HepG2 (cell line): ENCODE measurements at regions not wholly inside any gene's neighbourhood (a gene's known extent, or its start where the extent isn't known, plus 50 kb on each side); places are given as distances from the start of the nearest gene placed in this dataset.

ENCODE experiments used
- ATAC-seq: fragments of 200-7000 bp; cut with Tn5 transposase; 3 replicates; pipeline ENCODE4 v1.9.1; 2020; ENCODE audit warnings: mild to moderate bottlenecking, moderate library complexity
- BruUV-seq: library from RNA; stranded (reverse); fragments of 400-500 nt; replicated peaks from 2 replicates; lab custom pipeline; 2021; lab: Mats Ljungman, UMichigan
- CTCF ChIA-PET: fragments of 300-600 bp; formaldehyde crosslinking; extraction: SDS; loops from one replicate; lab custom pipeline; 2021; ENCODE audit warnings: low total read pairs, inconsistent platforms, low intra/inter-chr PET ratio; lab: Yijun Ruan, JAX
- POLR2A ChIA-PET: fragments of 350-600 bp; sonication (Branson Sonifier 250); formaldehyde crosslinking; loops from one replicate; lab custom pipeline; 2020; ENCODE audit warnings: antibody characterized with exemption, inconsistent platforms; lab: Yijun Ruan, JAX
- DNase-seq: peaks from one replicate; pipeline ENCODE4 v3.0.0-alpha.2; 2015; ENCODE audit warnings: low spot score
- FAIRE-seq: peaks from 3 replicates; lab custom pipeline; 2011; peaks lifted over from hg19 to GRCh38; lab: Jason Lieb, UNC
- H2AFZ ChIP-seq: one replicate; pipeline ENCODE4 v1.6.1; 2011; ENCODE audit warnings: low read length, inconsistent platforms
- H3K27ac ChIP-seq: fragments of 300-600 bp; 3 replicates; pipeline ENCODE4 v1.8.0; 2011; ENCODE audit warnings: mixed run types, mild to moderate bottlenecking, mixed read lengths, low read length, inconsistent platforms; ENCODE audit not compliant: insufficient read depth; ENCODE audit errors: extremely low read length
- H3K27me3 ChIP-seq, 2 experiments: fragments of 200-600 bp in 1 of 2; 2 replicates in 1 of 2; 3 replicates in 1 of 2; pipeline versions ENCODE4 v1.6.0 to v1.8.0; 2011; ENCODE audit warnings: low read length in 2 of 2, mild to moderate bottlenecking in 2 of 2, moderate library complexity in 2 of 2, inconsistent platforms in 1 of 2; ENCODE audit not compliant: insufficient read depth in 2 of 2, control insufficient read depth in 1 of 2
- H3K36me3 ChIP-seq, 2 experiments: fragments of 200-600 bp in 1 of 2; replicated peaks in 1 of 2; 2 replicates in 1 of 2; 3 replicates in 1 of 2; pipeline versions ENCODE4 v1.5.1 to v1.8.0; 2011; ENCODE audit warnings: low read length in 2 of 2, inconsistent platforms in 1 of 2; ENCODE audit not compliant: insufficient read depth in 2 of 2, control insufficient read depth in 1 of 2
- H3K4me1 ChIP-seq: 2 replicates; pipeline ENCODE4 v1.5.1; 2012; ENCODE audit warnings: low read length, inconsistent platforms; ENCODE audit not compliant: insufficient read depth
- H3K4me2 ChIP-seq: 2 replicates; pipeline ENCODE4 v1.6.0; 2011; ENCODE audit warnings: low read depth, low read length, inconsistent platforms
- H3K4me3 ChIP-seq, 3 experiments: fragments of 200-600 bp in 1 of 3; sonication (generic), shearing (Covaris generic) in 1 of 3; replicated peaks in 1 of 3; 2 replicates each; pipeline ENCODE4 v1.5.1; 2011 to 2016; ENCODE audit warnings: low read length in 3 of 3, inconsistent platforms in 2 of 3, low read depth in 2 of 3, mild to moderate bottlenecking in 2 of 3, control low read depth in 1 of 3, mixed read lengths in 1 of 3; ENCODE audit not compliant: insufficient read depth in 1 of 3
- H3K79me2 ChIP-seq: one replicate; pipeline ENCODE4 v1.6.1; 2011; ENCODE audit warnings: low read length, inconsistent platforms; ENCODE audit not compliant: insufficient read depth
- H3K9ac ChIP-seq: 2 replicates; pipeline ENCODE4 v1.6.0; 2011; ENCODE audit warnings: mild to moderate bottlenecking, low read depth, low read length, inconsistent platforms; ENCODE audit not compliant: insufficient read depth
- H3K9me3 ChIP-seq: 2 replicates; pipeline ENCODE4 v1.5.1; 2012; ENCODE audit warnings: mild to moderate bottlenecking, low read length
- H4K20me1 ChIP-seq: 2 replicates; pipeline ENCODE4 v1.6.0; 2011; ENCODE audit warnings: inconsistent platforms, mild to moderate bottlenecking, low read length, moderate library complexity; ENCODE audit not compliant: insufficient read depth
- DZIP1 ChIP-seq: sonication (generic); formaldehyde crosslinking; IDR thresholded peaks from 2 replicates; pipeline ENCODE4 v1.5.0; 2020; ENCODE audit warnings: mild to moderate bottlenecking, missing genetic modification reagents
- HOMEZ ChIP-seq: IDR thresholded peaks from 2 replicates; pipeline ENCODE4 v1.6.1; 2016; ENCODE audit warnings: low read depth
- RBAK ChIP-seq: sonication (generic); formaldehyde crosslinking; IDR thresholded peaks from 2 replicates; pipeline ENCODE4 v1.5.1; 2020; ENCODE audit warnings: mild to moderate bottlenecking, missing genetic modification reagents
- SKIL ChIP-seq: sonication (generic); formaldehyde crosslinking; IDR thresholded peaks from 2 replicates; pipeline ENCODE4 v1.8.0; 2022; ENCODE audit warnings: missing genetic modification reagents, mild to moderate bottlenecking, moderate library complexity, borderline replicate concordance
- SOX13 ChIP-seq, 3 experiments: fragments of 450-650 bp in 1 of 3; sonication (generic) in 1 of 3; formaldehyde crosslinking in 1 of 3; IDR thresholded peaks in 2 of 3; conservative IDR thresholded peaks in 1 of 3; 2 replicates each; pipeline versions ENCODE4 v1.5.0 to v1.6.1; 2016 to 2020; ENCODE audit warnings: antibody characterized with exemption in 1 of 3, mild to moderate bottlenecking in 1 of 3, missing compliant biosample characterization in 1 of 3, missing genetic modification reagents in 1 of 3, moderate library complexity in 1 of 3
- TAF15 ChIP-seq: fragments of 200-400 bp; formaldehyde crosslinking; IDR thresholded peaks from one replicate; pipeline ENCODE4 v1.6.1; 2018; ENCODE audit warnings: mild to moderate bottlenecking, low read depth, low read length; ENCODE audit not compliant: poor library complexity, severe bottlenecking
- ZFP41 ChIP-seq: sonication (generic); formaldehyde crosslinking; IDR thresholded peaks from 2 replicates; pipeline ENCODE4 v1.4.0; 2020; ENCODE audit warnings: mild to moderate bottlenecking, missing genetic modification reagents, borderline replicate concordance
- ZGPAT ChIP-seq: IDR thresholded peaks from 2 replicates; pipeline ENCODE4 v1.6.1; 2016; ENCODE audit warnings: mild to moderate bottlenecking
- ZNF143 ChIP-seq: sonication (generic); formaldehyde crosslinking; IDR thresholded peaks from 2 replicates; pipeline ENCODE4 v1.4.0; 2020; ENCODE audit warnings: missing genetic modification reagents
- ZNF557 ChIP-seq: sonication (generic); formaldehyde crosslinking; IDR thresholded peaks from 2 replicates; pipeline ENCODE4 v1.4.0; 2020; ENCODE audit warnings: missing genetic modification reagents
- ZNF644 ChIP-seq: IDR thresholded peaks from 2 replicates; pipeline ENCODE4 v1.6.1; 2016; ENCODE audit warnings: low read depth
- ZNF710 ChIP-seq: sonication (generic); formaldehyde crosslinking; IDR thresholded peaks from 2 replicates; pipeline ENCODE4 v1.5.0; 2020; ENCODE audit warnings: mild to moderate bottlenecking, missing genetic modification reagents, borderline replicate concordance
- WGBS: methylation state at CpG from one replicate; pipeline ENCODE4 v1.1.6; 2017; ENCODE audit warnings: low lambda C conversion rate; 5-methylcytosine and 5-hydroxymethylcytosine counted together
- in situ Hi-C: cut with HindIII; loops from 2 replicates; pipeline ENCODE4 v1.10.0; 2017; ENCODE audit warnings: low pct_unique_long_range_greater_than_20kb; ENCODE audit not compliant: extremely low pct_ligation_motif_present
- intact Hi-C: fragments of 100-400 bp; cut with micrococcal nuclease; formaldehyde crosslinking; loops from one replicate; pipeline ENCODE4 v1.10.0; 2022; ENCODE audit not compliant: unreplicated experiment

GRCh38 chr12:127146991-127147718 is 1119.8 kb upstream of the TMEM132C start:
- DNase-seq (no peak), FAIRE-seq (no peak), ATAC-seq (no peak)
- BruUV-seq: no TSS peak
- H3K27me3 ChIP-seq: no peaks in the 10 kb centered on the region
- 1% methylated on average over 4 of the region's 4 CpGs for WGBS
- no peak overlapping the region for H3K4me2 ChIP-seq
- no peak overlapping the region for H2AFZ ChIP-seq
- no peak overlapping the region for H3K4me3 ChIP-seq
- POLR2A ChIA-PET: no interaction called here
- no peaks in the 10 kb centered on the region for H3K36me3 ChIP-seq
- H3K79me2 ChIP-seq: no peaks in the 10 kb centered on the region
- CTCF ChIA-PET: no interaction called here
- H4K20me1 ChIP-seq: no peaks in the 10 kb centered on the region
- H3K27ac ChIP-seq: no peak overlapping the region
- no peaks in the 10 kb centered on the region for H3K4me1 ChIP-seq
- H3K9me3 ChIP-seq: peaks cover 20% of the 10 kb centered on the region
- TF ChIP-seq ZNF557 (CRISPR knock-in tag) (no peak), SKIL (CRISPR knock-in tag) (no peak), ZNF644 (CRISPR knock-in tag) (no peak), TAF15 (no peak), RBAK (no peak), HOMEZ (CRISPR knock-in tag) (no peak), ZNF710 (CRISPR knock-in tag) (no peak), SOX13 (IDR thresholded peaks at IDR 0.05) (no peak), SOX13 (CRISPR knock-in tag; conservative IDR thresholded peaks at IDR 0.05 in 1 of 2, IDR thresholded peaks at IDR 0.05 in 1 of 2) (no peak), ZGPAT (no peak), ZNF143 (CRISPR knock-in tag) (no peak), ZFP41 (CRISPR knock-in tag) (no peak), DZIP1 (CRISPR knock-in tag) (no peak)
- no peak overlapping the region for H3K9ac ChIP-seq
- intact Hi-C loops (no loop called here), in situ Hi-C loops (no loop called here)
